Uterus (tissue), 2 donors: ENCODE measurements at regions not wholly inside any gene's neighbourhood (a gene's known extent, or its start where the extent isn't known, plus 50 kb on each side); places are given as distances from the start of the nearest gene placed in this dataset.

Experiments
- CTCF ChIP-seq, 4 experiments: fragments of 200-600 bp in 2 of 4; fragments of 450-650 bp in 2 of 4; sonication (generic) in 2 of 4; IDR thresholded peaks; one replicate each; pipeline ENCODE4 v1.5.1; 2016 to 2019; ENCODE audit warnings: antibody characterized with exemption in 4 of 4, mild to moderate bottlenecking in 2 of 4, moderate library complexity in 1 of 4
- POLR2A ChIP-seq, 2 donors: fragments of 450-650 bp; IDR thresholded peaks; one replicate each; pipeline ENCODE4 v1.6.1; 2016; ENCODE audit warnings: antibody characterized with exemption in 2 of 2, mild to moderate bottlenecking in 1 of 2, moderate library complexity in 1 of 2

- TF ChIP-seq CTCF (IDR thresholded peaks at IDR 0.05): no peak
- no peak for TF ChIP-seq POLR2A (IDR thresholded peaks at IDR 0.05)
Measured at GRCh38 chr6:147823936-147824335, 315.4 kb downstream of the SAMD5 start.
